HCEC 1CT (cell line): ENCODE measurements at regions not wholly inside any gene's neighbourhood (a gene's known extent, or its start where the extent isn't known, plus 50 kb on each side); places are given as distances from the start of the nearest gene placed in this dataset.
"Not testable (repeated sequence)": the region's sequence is repeated elsewhere in the genome, so short reads cannot be mapped to it uniquely, and the experiment has no call there.

Experiments
- DNase-seq: peaks from one replicate; pipeline ENCODE4 v3.0.0-alpha.2; 2017

DNA sequence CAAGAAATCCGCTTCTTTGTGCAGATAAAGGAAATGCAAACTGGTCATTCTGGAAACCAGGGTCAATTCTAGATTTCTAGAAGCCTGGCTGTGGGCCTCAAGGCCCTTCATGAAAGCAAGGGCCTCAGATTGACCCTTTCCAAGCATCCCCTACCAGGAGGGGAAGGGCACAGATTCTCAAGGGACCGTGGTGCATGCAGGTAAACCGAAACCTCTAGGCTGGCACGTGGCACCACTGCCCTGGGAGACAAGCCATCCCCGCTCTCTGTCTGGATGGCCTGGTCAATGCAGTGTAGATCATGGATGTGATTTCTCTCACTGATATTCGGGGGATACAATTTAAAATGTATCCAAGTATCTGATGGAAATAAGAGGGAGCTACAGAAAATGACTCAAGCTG is 69.4 kb downstream of the TOMM20 start:
- no peak for DNase-seq

GRCh38 chr1:235058695-235059094 is 69.9 kb downstream of the TOMM20 start:
- no peak for DNase-seq

DNA sequence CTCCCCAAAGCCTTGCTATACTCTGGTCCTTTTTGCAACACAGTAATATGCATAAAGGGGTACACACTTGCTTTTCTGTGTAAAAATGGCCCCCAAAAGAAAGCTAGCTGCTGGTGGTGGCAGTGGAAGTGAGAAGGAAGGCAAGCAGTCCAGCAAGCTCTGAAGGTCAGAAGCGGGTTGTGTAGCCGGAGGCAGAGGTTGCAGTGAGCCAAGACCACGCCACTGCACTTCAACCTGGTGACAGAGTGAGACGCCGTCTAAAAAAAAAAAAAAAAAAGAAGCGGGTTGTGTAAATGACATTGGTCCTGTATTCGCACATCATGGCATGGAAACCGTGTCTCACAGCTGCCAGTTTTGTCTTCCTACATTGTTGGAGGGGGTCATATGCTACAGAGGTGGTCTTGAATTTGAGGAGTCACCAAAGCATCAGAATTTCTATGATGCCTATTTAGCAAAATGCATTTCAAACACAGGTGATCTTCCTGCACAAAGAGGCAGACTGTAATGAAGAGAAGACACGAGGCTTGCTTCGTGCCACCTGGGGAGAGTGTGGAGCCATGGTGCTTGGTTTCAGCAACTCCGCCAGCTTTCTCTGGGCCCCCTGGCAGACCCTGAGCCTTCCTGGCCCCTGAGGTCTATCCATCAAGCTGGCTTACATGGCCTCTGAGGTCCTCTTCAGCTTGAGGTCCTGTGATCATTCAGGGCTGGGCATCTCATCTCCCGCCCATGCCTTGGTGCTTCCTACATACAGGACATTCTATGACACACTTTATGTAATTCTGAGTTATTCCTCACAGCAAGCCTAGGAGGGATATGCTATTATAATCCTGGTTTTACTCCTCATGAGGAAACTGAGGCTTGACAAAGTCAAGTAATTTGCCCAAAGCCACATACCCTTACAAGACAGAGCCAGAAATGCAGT is 71.0 kb downstream of the TOMM20 start:
- DNase-seq, result no peak

DNA sequence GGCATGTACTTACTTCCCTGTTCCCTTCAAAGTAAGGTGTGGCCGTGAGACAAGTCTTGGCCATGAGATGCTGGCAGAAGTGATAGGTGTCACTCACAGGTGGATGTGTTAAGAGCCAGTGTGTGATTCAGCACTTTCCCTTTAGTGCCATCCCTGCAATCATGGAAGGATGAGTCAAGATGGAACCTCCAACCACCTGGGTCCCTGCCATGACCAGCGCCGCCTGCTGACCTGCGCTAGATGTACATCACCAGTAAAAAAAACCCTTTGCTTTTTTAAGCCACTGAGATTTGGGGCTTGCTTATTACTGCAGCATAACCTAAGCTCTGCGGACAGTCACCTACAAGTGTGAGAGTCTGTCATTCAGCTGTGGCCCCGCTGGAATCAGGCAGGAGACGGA is 71.7 kb downstream of the TOMM20 start:
- DNase-seq, result no peak

DNA sequence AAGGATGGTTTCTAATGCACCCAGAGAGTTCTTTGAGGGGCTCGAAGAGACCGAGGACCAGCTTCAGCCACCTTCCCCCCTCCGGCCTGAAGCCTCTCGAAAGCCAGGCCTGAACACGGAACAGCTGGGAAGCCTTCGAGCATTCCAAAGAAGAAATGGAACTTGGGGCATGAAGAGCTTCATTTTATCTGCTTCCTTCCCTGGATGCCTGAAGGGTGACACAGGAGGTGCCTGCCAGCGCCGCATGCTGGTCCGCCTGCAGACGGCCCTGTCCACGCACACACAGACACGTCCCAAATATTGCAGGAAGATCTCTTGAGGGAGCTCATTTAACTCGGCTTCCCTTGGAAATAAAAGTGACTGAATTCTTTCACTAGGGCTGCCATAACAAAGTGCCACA is 73.7 kb downstream of the TOMM20 start:
- no peak for DNase-seq

DNA sequence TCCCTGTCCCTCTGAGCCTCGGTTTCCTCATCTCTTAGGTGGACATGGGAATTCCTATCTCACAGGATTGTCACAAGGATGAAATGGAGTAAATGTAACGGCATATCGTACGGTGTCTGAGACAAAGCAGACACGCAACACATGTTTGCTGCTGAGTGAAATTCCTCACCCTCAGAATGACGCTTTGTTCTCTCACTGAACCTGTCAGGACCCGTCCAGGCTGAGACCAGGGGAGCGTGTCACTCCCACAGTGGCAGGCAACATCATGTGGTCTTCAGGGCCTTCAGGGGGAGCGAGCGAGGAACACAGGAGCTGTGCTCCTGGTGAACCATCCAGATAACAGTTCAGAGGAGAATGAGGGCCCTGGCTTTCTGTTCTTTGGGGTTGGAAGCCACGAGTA is 74.2 kb downstream of the TOMM20 start:
- no peak for DNase-seq

GRCh38 chr1:235052067-235053008 is 76.3 kb downstream of the TOMM20 start:
- no peak for DNase-seq

GRCh38 chr1:235051521-235051920 is 77.1 kb downstream of the TOMM20 start:
- DNase-seq, result no peak

GRCh38 chr1:235050911-235051360 is 77.7 kb downstream of the TOMM20 start:
- DNase-seq, result no peak

DNA sequence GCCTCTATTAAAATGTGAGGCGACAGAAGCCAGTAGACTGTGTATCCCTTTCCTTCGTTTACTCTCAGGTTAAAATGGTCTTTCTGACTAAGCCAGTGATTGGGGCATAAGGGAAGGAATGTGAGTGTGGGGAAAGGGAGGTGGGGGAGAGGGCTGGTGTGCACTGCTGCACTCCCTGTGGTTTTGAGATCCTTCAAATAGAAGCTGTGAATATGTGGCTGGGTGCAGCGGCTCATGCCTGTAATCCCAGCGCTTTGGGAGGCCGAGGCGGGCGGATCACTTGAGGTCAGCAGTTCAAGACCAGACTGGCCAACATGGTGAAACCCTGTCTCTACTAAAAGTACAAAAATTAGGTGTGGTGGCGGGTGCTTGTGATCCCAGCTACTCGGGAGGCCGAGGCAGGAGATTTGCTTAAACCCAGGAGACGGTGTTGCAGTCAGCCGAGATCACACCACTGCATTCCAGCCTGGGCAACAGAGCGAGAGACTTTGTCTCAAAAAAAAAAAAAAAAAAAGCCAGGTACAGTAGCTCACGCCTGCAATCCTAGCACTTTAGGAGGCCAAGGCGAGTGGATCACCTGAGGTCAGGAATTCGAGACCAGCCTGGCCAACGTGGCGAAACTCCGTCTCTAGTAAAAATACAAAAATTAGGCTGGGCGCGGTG is 78.8 kb downstream of the TOMM20 start:
- DNase-seq, result not testable (repeated sequence)

GRCh38 chr1:235049217-235049616 is 79.4 kb downstream of the TOMM20 start:
- no peak for DNase-seq

DNA sequence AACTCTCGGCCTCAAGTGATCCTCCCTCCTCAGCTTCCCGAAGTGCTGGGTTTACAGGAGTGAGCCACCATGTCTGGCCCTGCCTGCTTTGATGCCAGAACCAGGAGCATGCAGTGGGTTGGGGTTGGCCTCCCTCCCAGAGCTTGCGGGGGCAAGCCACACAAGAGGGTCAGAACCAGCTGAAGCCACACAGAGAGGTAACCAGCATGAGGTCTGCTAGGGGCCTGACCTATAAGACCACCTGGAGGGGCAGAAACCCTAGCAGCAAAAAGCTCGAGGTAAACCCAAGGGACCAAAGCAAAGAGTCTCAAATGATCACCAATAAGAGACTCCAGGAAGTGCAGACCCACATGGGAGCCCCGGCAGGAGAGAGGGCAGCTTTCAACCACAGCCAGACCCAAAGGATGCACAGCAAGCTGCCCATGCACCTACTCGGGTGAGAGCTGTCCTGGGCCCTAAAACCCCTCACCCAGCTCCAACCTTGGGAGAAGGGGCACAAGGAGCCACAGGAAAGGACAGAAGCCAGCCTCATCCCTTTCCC is 81.2 kb downstream of the TOMM20 start:
- no peak for DNase-seq

- DNase-seq, result no peak
These were observed 82.6 kb downstream of the TOMM20 start for GRCh38 chr1:235045921-235046601.

- DNase-seq, result no peak
These were observed 83.5 kb downstream of the TOMM20 start for GRCh38 chr1:235045034-235045690.

- DNase-seq, result no peak
These were observed 85.4 kb downstream of the TOMM20 start for GRCh38 chr1:235043234-235043633.

DNA sequence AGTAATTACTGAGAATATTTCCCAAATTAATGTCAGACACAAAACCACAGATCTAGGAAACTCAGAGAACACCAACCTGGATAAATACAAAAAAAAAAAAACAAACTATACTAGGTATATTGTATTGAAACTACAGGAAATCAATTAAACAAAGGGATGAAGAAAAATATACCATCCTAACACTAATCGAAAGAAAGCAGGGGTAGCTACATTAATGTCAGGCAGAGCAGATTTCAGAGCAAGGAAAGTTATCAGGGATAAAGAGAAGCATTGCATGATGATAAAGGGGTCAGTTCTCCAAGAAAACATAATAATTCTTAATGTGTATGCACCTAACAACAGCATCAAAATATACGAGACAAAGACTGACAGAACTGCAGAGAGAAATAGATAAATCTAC is 89.9 kb downstream of the TOMM20 start:
- no peak for DNase-seq

GRCh38 chr1:235035928-235036327 is 92.7 kb downstream of the TOMM20 start:
- no peak for DNase-seq

GRCh38 chr1:235030919-235031596 is 97.6 kb downstream of the TOMM20 start:
- no peak for DNase-seq

GRCh38 chr1:235027862-235028250 is 100.8 kb downstream of the TOMM20 start:
- DNase-seq, result no peak

DNA sequence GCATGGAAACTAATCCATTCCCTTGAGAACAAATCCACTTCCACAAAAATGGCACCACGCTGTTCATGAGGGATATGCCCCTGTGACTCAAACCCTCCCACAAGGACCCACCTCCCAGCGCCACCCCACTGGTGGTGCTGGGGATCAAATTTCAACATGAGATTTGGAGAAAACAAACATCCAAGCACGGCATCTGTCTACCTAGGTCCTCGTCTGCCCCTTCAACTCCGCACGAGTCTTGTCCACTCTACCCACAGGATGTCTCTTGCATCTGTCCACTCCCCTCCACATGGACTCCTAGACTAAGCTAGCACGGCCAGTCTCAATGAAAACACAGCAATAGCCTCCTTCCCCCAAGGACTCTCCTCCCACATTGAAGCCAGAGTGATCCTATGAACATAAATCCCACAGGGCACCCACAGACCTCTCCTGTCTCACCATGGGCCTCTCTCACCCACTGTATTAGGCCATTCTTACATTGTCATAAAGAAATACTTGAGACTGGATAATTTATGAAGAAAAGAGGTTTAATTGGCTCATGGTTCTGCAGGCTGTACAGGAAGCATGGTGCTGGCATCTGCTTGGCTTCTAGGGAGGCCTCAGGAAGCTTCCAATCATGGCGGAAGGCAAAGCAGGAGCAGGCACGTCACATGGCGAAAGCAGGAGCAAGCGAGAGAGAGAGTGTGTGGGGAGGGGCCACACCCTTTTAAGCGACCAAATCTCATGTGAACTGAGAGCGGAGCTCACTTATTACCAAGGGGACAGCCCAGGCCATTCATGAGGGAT is 101.4 kb downstream of the TOMM20 start:
- no peak for DNase-seq
